ENCODE measurements at regions not wholly inside any gene's neighbourhood (a gene's known extent, or its start where the extent isn't known, plus 50 kb on each side); places are given as distances from the start of the nearest gene placed in this dataset.

- TF ChIP-seq CTCF (IDR thresholded peaks at IDR 0.05; ENCODE audit: insufficient read depth, low read depth, low read length) (no peak), EZH2 (IDR thresholded peaks at IDR 0.05; ENCODE audit: insufficient read depth, low read length) (no peak)
These were observed 124.6 kb upstream of the BCL2L14 start for GRCh38 chr12:11946161-11946560.

Data from astrocyte (in vitro differentiated cells and primary cell).